MCF 10A (cell line): ENCODE measurements at regions not wholly inside any gene's neighbourhood (a gene's known extent, or its start where the extent isn't known, plus 50 kb on each side); places are given as distances from the start of the nearest gene placed in this dataset.

Experiments
- BruUV-seq: library from RNA; stranded (reverse); fragments of 400-500 nt; replicated peaks from 2 replicates; lab custom pipeline; 2021; lab: Mats Ljungman, UMichigan
- CTCF ChIA-PET: fragments of 300-600 bp; sonication (Branson Sonifier 250); formaldehyde crosslinking; extraction: SDS; loops from one replicate; lab custom pipeline; 2021; ENCODE audit warnings: antibody characterized with exemption, inconsistent platforms; lab: Yijun Ruan, JAX
- POLR2A ChIA-PET: fragments of 300-600, 350-650 bp; sonication (Branson Sonifier 250); formaldehyde crosslinking; extraction: SDS; loops from one replicate; lab custom pipeline; 2020; ENCODE audit warnings: antibody characterized with exemption, inconsistent platforms; lab: Yijun Ruan, JAX
- DNase-seq: peaks from one replicate; pipeline ENCODE4 v3.0.0-alpha.2; 2018; ENCODE audit not compliant: unreplicated experiment
- H3K27ac Mint-ChIP-seq: one replicate; pipeline ENCODE4 v1.8.0; 2022; ENCODE audit warnings: mild to moderate bottlenecking, low read depth, mixed read lengths; ENCODE audit not compliant: unreplicated experiment
- H3K27me3 Mint-ChIP-seq: one replicate; pipeline ENCODE4 v1.8.0; 2022; ENCODE audit warnings: mixed read lengths; ENCODE audit not compliant: insufficient read depth, unreplicated experiment
- H3K36me3 Mint-ChIP-seq: one replicate; pipeline ENCODE4 v1.8.0; 2022; ENCODE audit warnings: mild to moderate bottlenecking, moderate library complexity, mixed read lengths; ENCODE audit not compliant: insufficient read depth, unreplicated experiment
- H3K4me1 Mint-ChIP-seq: one replicate; pipeline ENCODE4 v1.8.0; 2022; ENCODE audit warnings: mixed read lengths; ENCODE audit not compliant: insufficient read depth, unreplicated experiment
- H3K4me3 Mint-ChIP-seq: one replicate; pipeline ENCODE4 v1.8.0; 2022; ENCODE audit warnings: mild to moderate bottlenecking, moderate library complexity, mixed read lengths; ENCODE audit not compliant: unreplicated experiment
- H3K9me3 Mint-ChIP-seq: one replicate; pipeline ENCODE4 v1.8.0; 2022; ENCODE audit warnings: mixed read lengths; ENCODE audit not compliant: unreplicated experiment
- intact Hi-C: fragments of 100-400 bp; cut with micrococcal nuclease; formaldehyde crosslinking; loops from 2 replicates; pipeline ENCODE4 v1.14.1; 2022
- TF ChIP-seq, protein P1 (sequence below): fragments of 200-600 bp; IDR thresholded peaks from one replicate; pipeline ENCODE4 v1.8.0; 2022; ENCODE audit warnings: antibody characterized with exemption, mild to moderate bottlenecking; ENCODE audit not compliant: unreplicated experiment

DNA sequence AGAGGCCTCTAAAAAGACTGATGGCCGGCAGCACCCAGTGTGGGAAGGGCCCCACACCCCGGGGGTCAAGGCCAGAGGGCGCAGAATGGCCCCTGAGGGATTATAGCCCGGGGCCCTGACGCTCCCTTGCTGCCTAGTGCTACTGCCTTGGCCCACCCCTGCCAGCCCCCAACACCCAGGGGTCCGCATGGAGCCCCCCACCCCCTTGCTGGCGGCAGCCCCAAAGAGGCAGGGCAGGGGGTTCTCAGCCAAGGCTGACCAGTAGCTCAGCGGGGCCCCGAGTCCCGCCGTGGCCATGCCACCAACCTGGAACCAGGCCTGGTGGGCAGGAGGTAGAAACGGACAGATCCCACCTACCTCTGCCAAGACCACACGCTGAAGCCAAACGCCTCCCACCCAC is 73.1 kb upstream of the FBRSL1 start:
- Mint-ChIP-seq H3K9me3 (no peaks in the 10 kb centered on the region), H3K27ac (no peak overlapping the region), H3K4me3 (no peak overlapping the region), H3K27me3 (peaks cover 45% of the 10 kb centered on the region), H3K36me3 (no peaks in the 10 kb centered on the region), H3K4me1 (no peaks in the 10 kb centered on the region)
- ChIA-PET POLR2A (no interaction called here), CTCF (interaction anchor here (0.6 to 3.7 kb wide), 8 partner anchors 106 to 309 kb away, joined by 3 to 22 read pairs (median 4); no protein-coding TSS in a partner anchor)
- BruUV-seq, result no TSS peak
- intact Hi-C loops, result no loop called here
- DNase-seq, result no peak
- TF ChIP-seq, protein P1, sequence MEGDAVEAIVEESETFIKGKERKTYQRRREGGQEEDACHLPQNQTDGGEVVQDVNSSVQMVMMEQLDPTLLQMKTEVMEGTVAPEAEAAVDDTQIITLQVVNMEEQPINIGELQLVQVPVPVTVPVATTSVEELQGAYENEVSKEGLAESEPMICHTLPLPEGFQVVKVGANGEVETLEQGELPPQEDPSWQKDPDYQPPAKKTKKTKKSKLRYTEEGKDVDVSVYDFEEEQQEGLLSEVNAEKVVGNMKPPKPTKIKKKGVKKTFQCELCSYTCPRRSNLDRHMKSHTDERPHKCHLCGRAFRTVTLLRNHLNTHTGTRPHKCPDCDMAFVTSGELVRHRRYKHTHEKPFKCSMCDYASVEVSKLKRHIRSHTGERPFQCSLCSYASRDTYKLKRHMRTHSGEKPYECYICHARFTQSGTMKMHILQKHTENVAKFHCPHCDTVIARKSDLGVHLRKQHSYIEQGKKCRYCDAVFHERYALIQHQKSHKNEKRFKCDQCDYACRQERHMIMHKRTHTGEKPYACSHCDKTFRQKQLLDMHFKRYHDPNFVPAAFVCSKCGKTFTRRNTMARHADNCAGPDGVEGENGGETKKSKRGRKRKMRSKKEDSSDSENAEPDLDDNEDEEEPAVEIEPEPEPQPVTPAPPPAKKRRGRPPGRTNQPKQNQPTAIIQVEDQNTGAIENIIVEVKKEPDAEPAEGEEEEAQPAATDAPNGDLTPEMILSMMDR, result no peak

- DNase-seq, result no peak
- CTCF ChIA-PET, result interaction anchor here (0.7 to 3.7 kb wide), 10 partner anchors 98 to 221 kb away, joined by 3 to 32 read pairs (median 16); partner anchors contain the start of gene LRCOL1
- TF ChIP-seq, protein P1, result no peak
- Mint-ChIP-seq H3K36me3 (no peaks in the 10 kb centered on the region), H3K9me3 (no peaks in the 10 kb centered on the region), H3K4me3 (no peak overlapping the region), H3K4me1 (no peaks in the 10 kb centered on the region), H3K27me3 (peaks cover 38% of the 10 kb centered on the region), H3K27ac (no peak overlapping the region)
- POLR2A ChIA-PET, result interaction anchor here (1.2 kb wide), 1 partner anchor 198 kb away, joined by 3 read pairs; no protein-coding TSS in a partner anchor
- no TSS peak for BruUV-seq
- intact Hi-C loops, result no loop called here
Observed at GRCh38 chr12:132416121-132416673, 73.8 kb upstream of the FBRSL1 start.

GRCh38 chr12:132415327-132416120 is 74.4 kb upstream of the FBRSL1 start:
- Mint-ChIP-seq H3K9me3 (no peaks in the 10 kb centered on the region), H3K4me1 (no peaks in the 10 kb centered on the region), H3K27me3 (peaks cover 32% of the 10 kb centered on the region), H3K27ac (no peak overlapping the region), H3K4me3 (no peak overlapping the region), H3K36me3 (no peaks in the 10 kb centered on the region)
- BruUV-seq, result no TSS peak
- no peak for DNase-seq
- TF ChIP-seq, protein P1, result no peak
- ChIA-PET CTCF (interaction anchor here (0.6 to 3.7 kb wide), 33 partner anchors 9 to 293 kb away, joined by 3 to 32 read pairs (median 5); partner anchors contain the start of gene LRCOL1), POLR2A (interaction anchor here (0.6 to 1.2 kb wide), 3 partner anchors 143 to 199 kb away, joined by 3 read pairs; no protein-coding TSS in a partner anchor)
- intact Hi-C loops, result loop anchor here (1.0 to 2.0 kb wide), 4 partner anchors 109 to 261 kb away; no protein-coding TSS in a partner anchor
